ENCODE measurements at regions not wholly inside any gene's neighbourhood (a gene's known extent, or its start where the extent isn't known, plus 50 kb on each side); places are given as distances from the start of the nearest gene placed in this dataset.

GRCh38 chr5:4700871-4701270 lies 439.3 kb upstream of the ADAMTS16 start:
- TF ChIP-seq ZNF311 (tag by site-specific recombination; IDR thresholded peaks at IDR 0.05; ENCODE audit: borderline replicate concordance) (no peak), ZNF549 (tag by site-specific recombination; IDR thresholded peaks at IDR 0.05) (no peak), ZFP37 (tag by site-specific recombination; IDR thresholded peaks at IDR 0.05) (no peak)
- TF ChIP-seq, protein P1, sequence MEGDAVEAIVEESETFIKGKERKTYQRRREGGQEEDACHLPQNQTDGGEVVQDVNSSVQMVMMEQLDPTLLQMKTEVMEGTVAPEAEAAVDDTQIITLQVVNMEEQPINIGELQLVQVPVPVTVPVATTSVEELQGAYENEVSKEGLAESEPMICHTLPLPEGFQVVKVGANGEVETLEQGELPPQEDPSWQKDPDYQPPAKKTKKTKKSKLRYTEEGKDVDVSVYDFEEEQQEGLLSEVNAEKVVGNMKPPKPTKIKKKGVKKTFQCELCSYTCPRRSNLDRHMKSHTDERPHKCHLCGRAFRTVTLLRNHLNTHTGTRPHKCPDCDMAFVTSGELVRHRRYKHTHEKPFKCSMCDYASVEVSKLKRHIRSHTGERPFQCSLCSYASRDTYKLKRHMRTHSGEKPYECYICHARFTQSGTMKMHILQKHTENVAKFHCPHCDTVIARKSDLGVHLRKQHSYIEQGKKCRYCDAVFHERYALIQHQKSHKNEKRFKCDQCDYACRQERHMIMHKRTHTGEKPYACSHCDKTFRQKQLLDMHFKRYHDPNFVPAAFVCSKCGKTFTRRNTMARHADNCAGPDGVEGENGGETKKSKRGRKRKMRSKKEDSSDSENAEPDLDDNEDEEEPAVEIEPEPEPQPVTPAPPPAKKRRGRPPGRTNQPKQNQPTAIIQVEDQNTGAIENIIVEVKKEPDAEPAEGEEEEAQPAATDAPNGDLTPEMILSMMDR (tag by site-specific recombination; IDR thresholded peaks at IDR 0.05), result no peak
